ENCODE measurements at regions not wholly inside any gene's neighbourhood (a gene's known extent, or its start where the extent isn't known, plus 50 kb on each side); places are given as distances from the start of the nearest gene placed in this dataset.

DNA sequence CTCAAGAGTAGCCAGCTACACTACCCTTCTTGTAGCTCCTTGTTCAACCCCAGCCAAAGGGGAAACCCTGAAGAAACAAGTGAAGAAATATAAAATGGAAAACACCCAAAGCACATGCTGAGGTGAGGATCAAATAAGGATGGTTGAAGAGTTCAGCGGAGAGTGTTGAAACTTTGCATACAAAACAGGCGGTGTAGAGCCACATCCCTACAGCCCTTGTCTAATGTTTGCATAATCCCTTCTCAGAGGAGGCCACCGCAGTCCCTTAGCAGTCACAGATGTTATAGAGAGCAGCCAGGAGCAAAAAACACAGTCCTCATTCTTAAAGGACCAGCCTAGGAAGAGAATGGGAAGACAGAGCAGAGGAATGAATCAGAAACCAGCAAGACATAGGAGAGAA is 350.7 kb upstream of the SASH1 start:
- Histone ChIP-seq H3K9me3 (ENCODE audit: control insufficient read depth in 1 of 2, insufficient read depth in 1 of 2, low read depth in 1 of 2, low read length in 2 of 2) (no peaks in the 10 kb centered on the region), H3K9ac (ENCODE audit: low read length) (no peak overlapping the region), H3K36me3 (ENCODE audit: control insufficient read depth in 1 of 2, insufficient read depth in 2 of 2, low read length in 2 of 2) (no peaks in the 10 kb centered on the region), H3K9me2 (ENCODE audit: insufficient read depth) (no peaks in the 10 kb centered on the region), H4K20me1 (ENCODE audit: insufficient read depth) (no peaks in the 10 kb centered on the region), H3K27me3 (ENCODE audit: insufficient read depth, low read length) (no peaks in the 10 kb centered on the region), H2AFZ (ENCODE audit: low read depth, low read length, poor library complexity, severe bottlenecking) (no peak overlapping the region), H3K27ac (ENCODE audit: low read depth, low read length) (no peak overlapping the region), H3K4me1 (ENCODE audit: control insufficient read depth in 1 of 2, insufficient read depth in 2 of 2, low read length in 2 of 2) (no peaks in the 10 kb centered on the region), H3K4me2 (ENCODE audit: low read length) (no peak overlapping the region), H3K4me3 (replicated peaks in 1 of 2; ENCODE audit: low read depth in 1 of 2, low read length in 2 of 2) (no peak overlapping the region), H3K79me2 (ENCODE audit: insufficient read depth, low read length) (no peaks in the 10 kb centered on the region)
- RAD21 ChIA-PET (ENCODE audit: low non-redundant PET in 1 of 2, low total read pairs in 2 of 2, uncharacterized antibody in 2 of 2, unreplicated experiment in 2 of 2) = no interaction called here
- intact Hi-C loops (cut with micrococcal nuclease) = no loop called here
- TF ChIP-seq, protein P1, sequence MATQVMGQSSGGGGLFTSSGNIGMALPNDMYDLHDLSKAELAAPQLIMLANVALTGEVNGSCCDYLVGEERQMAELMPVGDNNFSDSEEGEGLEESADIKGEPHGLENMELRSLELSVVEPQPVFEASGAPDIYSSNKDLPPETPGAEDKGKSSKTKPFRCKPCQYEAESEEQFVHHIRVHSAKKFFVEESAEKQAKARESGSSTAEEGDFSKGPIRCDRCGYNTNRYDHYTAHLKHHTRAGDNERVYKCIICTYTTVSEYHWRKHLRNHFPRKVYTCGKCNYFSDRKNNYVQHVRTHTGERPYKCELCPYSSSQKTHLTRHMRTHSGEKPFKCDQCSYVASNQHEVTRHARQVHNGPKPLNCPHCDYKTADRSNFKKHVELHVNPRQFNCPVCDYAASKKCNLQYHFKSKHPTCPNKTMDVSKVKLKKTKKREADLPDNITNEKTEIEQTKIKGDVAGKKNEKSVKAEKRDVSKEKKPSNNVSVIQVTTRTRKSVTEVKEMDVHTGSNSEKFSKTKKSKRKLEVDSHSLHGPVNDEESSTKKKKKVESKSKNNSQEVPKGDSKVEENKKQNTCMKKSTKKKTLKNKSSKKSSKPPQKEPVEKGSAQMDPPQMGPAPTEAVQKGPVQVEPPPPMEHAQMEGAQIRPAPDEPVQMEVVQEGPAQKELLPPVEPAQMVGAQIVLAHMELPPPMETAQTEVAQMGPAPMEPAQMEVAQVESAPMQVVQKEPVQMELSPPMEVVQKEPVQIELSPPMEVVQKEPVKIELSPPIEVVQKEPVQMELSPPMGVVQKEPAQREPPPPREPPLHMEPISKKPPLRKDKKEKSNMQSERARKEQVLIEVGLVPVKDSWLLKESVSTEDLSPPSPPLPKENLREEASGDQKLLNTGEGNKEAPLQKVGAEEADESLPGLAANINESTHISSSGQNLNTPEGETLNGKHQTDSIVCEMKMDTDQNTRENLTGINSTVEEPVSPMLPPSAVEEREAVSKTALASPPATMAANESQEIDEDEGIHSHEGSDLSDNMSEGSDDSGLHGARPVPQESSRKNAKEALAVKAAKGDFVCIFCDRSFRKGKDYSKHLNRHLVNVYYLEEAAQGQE (IDR thresholded peaks at IDR 0.05; ENCODE audit: low read depth) = no peak
- TF ChIP-seq, protein P2, sequence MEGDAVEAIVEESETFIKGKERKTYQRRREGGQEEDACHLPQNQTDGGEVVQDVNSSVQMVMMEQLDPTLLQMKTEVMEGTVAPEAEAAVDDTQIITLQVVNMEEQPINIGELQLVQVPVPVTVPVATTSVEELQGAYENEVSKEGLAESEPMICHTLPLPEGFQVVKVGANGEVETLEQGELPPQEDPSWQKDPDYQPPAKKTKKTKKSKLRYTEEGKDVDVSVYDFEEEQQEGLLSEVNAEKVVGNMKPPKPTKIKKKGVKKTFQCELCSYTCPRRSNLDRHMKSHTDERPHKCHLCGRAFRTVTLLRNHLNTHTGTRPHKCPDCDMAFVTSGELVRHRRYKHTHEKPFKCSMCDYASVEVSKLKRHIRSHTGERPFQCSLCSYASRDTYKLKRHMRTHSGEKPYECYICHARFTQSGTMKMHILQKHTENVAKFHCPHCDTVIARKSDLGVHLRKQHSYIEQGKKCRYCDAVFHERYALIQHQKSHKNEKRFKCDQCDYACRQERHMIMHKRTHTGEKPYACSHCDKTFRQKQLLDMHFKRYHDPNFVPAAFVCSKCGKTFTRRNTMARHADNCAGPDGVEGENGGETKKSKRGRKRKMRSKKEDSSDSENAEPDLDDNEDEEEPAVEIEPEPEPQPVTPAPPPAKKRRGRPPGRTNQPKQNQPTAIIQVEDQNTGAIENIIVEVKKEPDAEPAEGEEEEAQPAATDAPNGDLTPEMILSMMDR (IDR thresholded peaks at IDR 0.05 in 2 of 3, conservative IDR thresholded peaks at IDR 0.05 in 1 of 3; ENCODE audit: borderline replicate concordance in 1 of 3, insufficient read depth in 1 of 3, low read depth in 2 of 3, low read length in 2 of 3) = no peak
- TF ChIP-seq ZNF274 (IDR thresholded peaks at IDR 0.05; ENCODE audit: low read depth, low read length) (no peak), SRF (IDR thresholded peaks at IDR 0.05; ENCODE audit: low read depth) (no peak), ZFX (IDR thresholded peaks at IDR 0.05) (no peak), CEBPB (IDR thresholded peaks at IDR 0.05; ENCODE audit: low read depth) (no peak), POLR2A (IDR thresholded peaks at IDR 0.05; ENCODE audit: borderline replicate concordance, extremely low read depth, insufficient read depth, insufficient read length) (no peak), JUND (IDR thresholded peaks at IDR 0.05) (no peak), ELF1 (IDR thresholded peaks at IDR 0.05; ENCODE audit: borderline replicate concordance, low read depth) (no peak), TCF7L2 (IDR thresholded peaks at IDR 0.05; ENCODE audit: borderline replicate concordance, extremely low read depth, insufficient read depth, insufficient read length) (no peak), RAD21 (IDR thresholded peaks at IDR 0.05; ENCODE audit: low read depth) (no peak), POLR2AphosphoS5 (IDR thresholded peaks at IDR 0.05; ENCODE audit: low read depth, low read length) (no peak), SIN3A (IDR thresholded peaks at IDR 0.05; ENCODE audit: low read depth) (no peak), YY1 (IDR thresholded peaks at IDR 0.05; ENCODE audit: extremely low read depth, insufficient replicate concordance, low read depth, low read length) (no peak), FOSL1 (IDR thresholded peaks at IDR 0.05; ENCODE audit: low read depth) (no peak), SP1 (IDR thresholded peaks at IDR 0.05; ENCODE audit: low read depth) (no peak), EZH2phosphoT487 (IDR thresholded peaks at IDR 0.05; ENCODE audit: borderline replicate concordance) (no peak), EZH2 (IDR thresholded peaks at IDR 0.05) (no peak)
- TF ChIP-seq, protein P3, sequence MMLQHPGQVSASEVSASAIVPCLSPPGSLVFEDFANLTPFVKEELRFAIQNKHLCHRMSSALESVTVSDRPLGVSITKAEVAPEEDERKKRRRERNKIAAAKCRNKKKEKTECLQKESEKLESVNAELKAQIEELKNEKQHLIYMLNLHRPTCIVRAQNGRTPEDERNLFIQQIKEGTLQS (IDR thresholded peaks at IDR 0.05) = no peak
- DNase-seq (ENCODE audit: low read depth, low spot score) (no peak), ATAC-seq (no peak)
- CTCF ChIA-PET = no interaction called here
- BruUV-seq (replicated peaks) = no TSS peak
- POLR2A ChIA-PET = interaction anchor here (0.7 kb wide), 1 partner anchor 13 kb away, joined by 3 read pairs; no protein-coding TSS in a partner anchor
